GM23338 (cell line): ENCODE measurements at regions not wholly inside any gene's neighbourhood (a gene's known extent, or its start where the extent isn't known, plus 50 kb on each side); places are given as distances from the start of the nearest gene placed in this dataset.

Source experiments
- ATAC-seq: fragments of 200-7000 bp; cut with Tn5 transposase; 3 replicates; pipeline ENCODE4 v1.9.1; 2020
- DNase-seq: peaks from one replicate; pipeline ENCODE4 v3.0.0-alpha.2; 2015; ENCODE audit warnings: low spot score
- H2AFZ ChIP-seq: fragments of 200-600 bp; sonication (generic); 2 replicates; pipeline ENCODE4 v1.8.0; 2016; ENCODE audit warnings: antibody characterized with exemption, mild to moderate bottlenecking, moderate library complexity
- H3F3A ChIP-seq: fragments of 200-600 bp; sonication (generic); replicated peaks from 2 replicates; pipeline ENCODE4 v1.8.0; 2017; ENCODE audit warnings: antibody characterized with exemption, mixed run types, low read depth
- H3K27ac ChIP-seq: fragments of 200-600 bp; sonication (generic); 2 replicates; pipeline ENCODE4 v1.6.1; 2016; ENCODE audit warnings: low read depth
- H3K27me3 ChIP-seq: fragments of 200-600 bp; sonication (generic); 2 replicates; pipeline ENCODE4 v1.8.0; 2016; ENCODE audit warnings: mild to moderate bottlenecking, mixed run types, moderate library complexity; ENCODE audit not compliant: insufficient read depth
- H3K36me3 ChIP-seq: fragments of 200-600 bp; sonication (generic); 2 replicates; pipeline ENCODE4 v1.8.0; 2016; ENCODE audit warnings: mild to moderate bottlenecking; ENCODE audit not compliant: insufficient read depth
- H3K4me1 ChIP-seq: fragments of 200-600 bp; sonication (generic); 2 replicates; pipeline ENCODE4 v1.8.0; 2016; ENCODE audit warnings: mild to moderate bottlenecking, moderate library complexity; ENCODE audit not compliant: insufficient read depth
- H3K4me2 ChIP-seq: fragments of 200-600 bp; sonication (generic); 2 replicates; pipeline ENCODE4 v1.7.1; 2017; ENCODE audit warnings: mixed run types
- H3K4me3 ChIP-seq: fragments of 200-600 bp; sonication (generic); 2 replicates; pipeline ENCODE4 v1.6.1; 2016; ENCODE audit warnings: mixed run types
- H3K79me2 ChIP-seq: fragments of 200-600 bp; sonication (generic); replicated peaks from 2 replicates; pipeline ENCODE4 v1.8.0; 2017; ENCODE audit warnings: mild to moderate bottlenecking; ENCODE audit not compliant: insufficient read depth
- H3K9me2 ChIP-seq: fragments of 200-600 bp; sonication (generic); 2 replicates; pipeline ENCODE4 v1.8.0; 2017; ENCODE audit not compliant: insufficient read depth
- H4K20me1 ChIP-seq: fragments of 200-600 bp; sonication (generic); replicated peaks from 2 replicates; pipeline ENCODE4 v1.8.0; 2017; ENCODE audit warnings: mild to moderate bottlenecking; ENCODE audit not compliant: insufficient read depth
- H3K27ac Mint-ChIP-seq: 2 replicates; pipeline ENCODE4 v1.8.0; 2020; ENCODE audit warnings: inconsistent platforms, mild to moderate bottlenecking, moderate library complexity, mixed read lengths
- H3K27me3 Mint-ChIP-seq: 3 replicates; pipeline ENCODE4 v1.8.0; 2022; ENCODE audit warnings: low read depth, mild to moderate bottlenecking, moderate library complexity, mixed read lengths, inconsistent platforms; ENCODE audit not compliant: insufficient read depth, poor library complexity
- H3K36me3 Mint-ChIP-seq: 3 replicates; pipeline ENCODE4 v1.8.0; 2021; ENCODE audit warnings: low read depth, mild to moderate bottlenecking, inconsistent platforms, moderate library complexity, mixed read lengths
- H3K4me1 Mint-ChIP-seq: 3 replicates; pipeline ENCODE4 v1.8.0; 2020; ENCODE audit warnings: mild to moderate bottlenecking, inconsistent platforms, mixed read lengths
- H3K4me3 Mint-ChIP-seq: 3 replicates; pipeline ENCODE4 v1.8.0; 2021; ENCODE audit warnings: moderate library complexity, mild to moderate bottlenecking, inconsistent platforms, mixed read lengths
- H3K9me3 Mint-ChIP-seq: 3 replicates; pipeline ENCODE4 v1.8.0; 2020; ENCODE audit warnings: moderate library complexity, mild to moderate bottlenecking, inconsistent platforms, mixed read lengths
- CREB1 ChIP-seq: fragments of 250-450 bp; sonication (Bioruptor Pico); IDR thresholded peaks from 2 replicates; pipeline ENCODE4 v1.5.0; 2020; ENCODE audit warnings: low read depth, mild to moderate bottlenecking, moderate library complexity
- ETS1 ChIP-seq: IDR thresholded peaks from 2 replicates; pipeline ENCODE4 v1.6.1; 2016; ENCODE audit warnings: antibody characterized with exemption
- EZH2 ChIP-seq: fragments of 200-600 bp; sonication (generic); IDR thresholded peaks from one replicate; pipeline ENCODE4 v1.8.0; 2017; ENCODE audit warnings: antibody characterized with exemption, mild to moderate bottlenecking, low read depth; ENCODE audit not compliant: unreplicated experiment
- JUNB ChIP-seq: IDR thresholded peaks from one replicate; pipeline ENCODE4 v1.6.1; 2016; ENCODE audit warnings: antibody characterized with exemption; ENCODE audit not compliant: unreplicated experiment
- NANOG ChIP-seq: IDR thresholded peaks from 2 replicates; pipeline ENCODE4 v1.6.1; 2016; ENCODE audit warnings: antibody characterized with exemption, borderline replicate concordance
- STAT1 ChIP-seq: IDR thresholded peaks from one replicate; pipeline ENCODE4 v1.6.1; 2016; ENCODE audit warnings: antibody characterized with exemption; ENCODE audit not compliant: unreplicated experiment
- ZNF114 ChIP-seq: fragments of 250-450 bp; sonication (Bioruptor Pico); IDR thresholded peaks from 2 replicates; pipeline ENCODE4 v1.5.0; 2020; ENCODE audit warnings: mild to moderate bottlenecking, moderate library complexity
- ZNF331 ChIP-seq: fragments of 250-450 bp; sonication (Bioruptor Pico); IDR thresholded peaks from 2 replicates; pipeline ENCODE4 v1.5.0; 2020; ENCODE audit warnings: low read depth, mild to moderate bottlenecking, moderate library complexity
- TF ChIP-seq, protein P1 (sequence below): fragments of 250-450 bp; sonication (Bioruptor Pico); IDR thresholded peaks from 2 replicates; pipeline ENCODE4 v1.5.0; 2020; ENCODE audit warnings: mild to moderate bottlenecking, moderate library complexity
- TF ChIP-seq, protein P2 (sequence below), 2 experiments: fragments of 200-600 bp in 1 of 2; sonication (generic) in 1 of 2; conservative IDR thresholded peaks; 2 replicates each; pipeline versions ENCODE4 v1.5.1 to v1.6.1; 2016 to 2017; ENCODE audit warnings: antibody characterized with exemption in 2 of 2, low read depth in 2 of 2, mild to moderate bottlenecking in 2 of 2, moderate library complexity in 1 of 2
- TF ChIP-seq, protein P3 (sequence below): IDR thresholded peaks from one replicate; pipeline ENCODE4 v1.6.1; 2018; ENCODE audit warnings: antibody characterized with exemption; ENCODE audit not compliant: unreplicated experiment

GRCh38 chr2:240322991-240323390 is 112.5 kb upstream of the GPC1 start:
- H3K4me3 Mint-ChIP-seq, result no peak overlapping the region
- TF ChIP-seq, protein P1, sequence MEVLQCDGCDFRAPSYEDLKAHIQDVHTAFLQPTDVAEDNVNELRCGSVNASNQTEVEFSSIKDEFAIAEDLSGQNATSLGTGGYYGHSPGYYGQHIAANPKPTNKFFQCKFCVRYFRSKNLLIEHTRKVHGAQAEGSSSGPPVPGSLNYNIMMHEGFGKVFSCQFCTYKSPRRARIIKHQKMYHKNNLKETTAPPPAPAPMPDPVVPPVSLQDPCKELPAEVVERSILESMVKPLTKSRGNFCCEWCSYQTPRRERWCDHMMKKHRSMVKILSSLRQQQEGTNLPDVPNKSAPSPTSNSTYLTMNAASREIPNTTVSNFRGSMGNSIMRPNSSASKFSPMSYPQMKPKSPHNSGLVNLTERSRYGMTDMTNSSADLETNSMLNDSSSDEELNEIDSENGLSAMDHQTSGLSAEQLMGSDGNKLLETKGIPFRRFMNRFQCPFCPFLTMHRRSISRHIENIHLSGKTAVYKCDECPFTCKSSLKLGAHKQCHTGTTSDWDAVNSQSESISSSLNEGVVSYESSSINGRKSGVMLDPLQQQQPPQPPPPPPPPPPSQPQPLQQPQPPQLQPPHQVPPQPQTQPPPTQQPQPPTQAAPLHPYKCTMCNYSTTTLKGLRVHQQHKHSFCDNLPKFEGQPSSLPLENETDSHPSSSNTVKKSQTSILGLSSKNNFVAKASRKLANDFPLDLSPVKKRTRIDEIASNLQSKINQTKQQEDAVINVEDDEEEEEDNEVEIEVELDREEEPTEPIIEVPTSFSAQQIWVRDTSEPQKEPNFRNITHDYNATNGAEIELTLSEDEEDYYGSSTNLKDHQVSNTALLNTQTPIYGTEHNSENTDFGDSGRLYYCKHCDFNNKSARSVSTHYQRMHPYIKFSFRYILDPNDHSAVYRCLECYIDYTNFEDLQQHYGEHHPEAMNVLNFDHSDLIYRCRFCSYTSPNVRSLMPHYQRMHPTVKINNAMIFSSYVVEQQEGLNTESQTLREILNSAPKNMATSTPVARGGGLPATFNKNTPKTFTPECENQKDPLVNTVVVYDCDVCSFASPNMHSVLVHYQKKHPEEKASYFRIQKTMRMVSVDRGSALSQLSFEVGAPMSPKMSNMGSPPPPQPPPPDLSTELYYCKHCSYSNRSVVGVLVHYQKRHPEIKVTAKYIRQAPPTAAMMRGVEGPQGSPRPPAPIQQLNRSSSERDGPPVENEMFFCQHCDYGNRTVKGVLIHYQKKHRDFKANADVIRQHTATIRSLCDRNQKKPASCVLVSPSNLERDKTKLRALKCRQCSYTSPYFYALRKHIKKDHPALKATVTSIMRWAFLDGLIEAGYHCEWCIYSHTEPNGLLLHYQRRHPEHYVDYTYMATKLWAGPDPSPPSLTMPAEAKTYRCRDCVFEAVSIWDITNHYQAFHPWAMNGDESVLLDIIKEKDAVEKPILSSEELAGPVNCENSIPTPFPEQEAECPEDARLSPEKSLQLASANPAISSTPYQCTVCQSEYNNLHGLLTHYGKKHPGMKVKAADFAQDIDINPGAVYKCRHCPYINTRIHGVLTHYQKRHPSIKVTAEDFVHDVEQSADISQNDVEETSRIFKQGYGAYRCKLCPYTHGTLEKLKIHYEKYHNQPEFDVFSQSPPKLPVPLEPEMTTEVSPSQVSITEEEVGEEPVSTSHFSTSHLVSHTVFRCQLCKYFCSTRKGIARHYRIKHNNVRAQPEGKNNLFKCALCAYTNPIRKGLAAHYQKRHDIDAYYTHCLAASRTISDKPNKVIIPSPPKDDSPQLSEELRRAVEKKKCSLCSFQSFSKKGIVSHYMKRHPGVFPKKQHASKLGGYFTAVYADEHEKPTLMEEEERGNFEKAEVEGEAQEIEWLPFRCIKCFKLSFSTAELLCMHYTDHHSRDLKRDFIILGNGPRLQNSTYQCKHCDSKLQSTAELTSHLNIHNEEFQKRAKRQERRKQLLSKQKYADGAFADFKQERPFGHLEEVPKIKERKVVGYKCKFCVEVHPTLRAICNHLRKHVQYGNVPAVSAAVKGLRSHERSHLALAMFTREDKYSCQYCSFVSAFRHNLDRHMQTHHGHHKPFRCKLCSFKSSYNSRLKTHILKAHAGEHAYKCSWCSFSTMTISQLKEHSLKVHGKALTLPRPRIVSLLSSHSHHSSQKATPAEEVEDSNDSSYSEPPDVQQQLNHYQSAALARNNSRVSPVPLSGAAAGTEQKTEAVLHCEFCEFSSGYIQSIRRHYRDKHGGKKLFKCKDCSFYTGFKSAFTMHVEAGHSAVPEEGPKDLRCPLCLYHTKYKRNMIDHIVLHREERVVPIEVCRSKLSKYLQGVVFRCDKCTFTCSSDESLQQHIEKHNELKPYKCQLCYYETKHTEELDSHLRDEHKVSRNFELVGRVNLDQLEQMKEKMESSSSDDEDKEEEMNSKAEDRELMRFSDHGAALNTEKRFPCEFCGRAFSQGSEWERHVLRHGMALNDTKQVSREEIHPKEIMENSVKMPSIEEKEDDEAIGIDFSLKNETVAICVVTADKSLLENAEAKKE (CRISPR knock-in tag), result no peak
- TF ChIP-seq ETS1 (no peak), JUNB (no peak), CREB1 (CRISPR knock-in tag) (no peak), ZNF114 (CRISPR knock-in tag) (no peak), NANOG (no peak), EZH2 (no peak), STAT1 (no peak), ZNF331 (CRISPR knock-in tag) (no peak)
- TF ChIP-seq, protein P2, sequence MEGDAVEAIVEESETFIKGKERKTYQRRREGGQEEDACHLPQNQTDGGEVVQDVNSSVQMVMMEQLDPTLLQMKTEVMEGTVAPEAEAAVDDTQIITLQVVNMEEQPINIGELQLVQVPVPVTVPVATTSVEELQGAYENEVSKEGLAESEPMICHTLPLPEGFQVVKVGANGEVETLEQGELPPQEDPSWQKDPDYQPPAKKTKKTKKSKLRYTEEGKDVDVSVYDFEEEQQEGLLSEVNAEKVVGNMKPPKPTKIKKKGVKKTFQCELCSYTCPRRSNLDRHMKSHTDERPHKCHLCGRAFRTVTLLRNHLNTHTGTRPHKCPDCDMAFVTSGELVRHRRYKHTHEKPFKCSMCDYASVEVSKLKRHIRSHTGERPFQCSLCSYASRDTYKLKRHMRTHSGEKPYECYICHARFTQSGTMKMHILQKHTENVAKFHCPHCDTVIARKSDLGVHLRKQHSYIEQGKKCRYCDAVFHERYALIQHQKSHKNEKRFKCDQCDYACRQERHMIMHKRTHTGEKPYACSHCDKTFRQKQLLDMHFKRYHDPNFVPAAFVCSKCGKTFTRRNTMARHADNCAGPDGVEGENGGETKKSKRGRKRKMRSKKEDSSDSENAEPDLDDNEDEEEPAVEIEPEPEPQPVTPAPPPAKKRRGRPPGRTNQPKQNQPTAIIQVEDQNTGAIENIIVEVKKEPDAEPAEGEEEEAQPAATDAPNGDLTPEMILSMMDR (conservative IDR thresholded peaks at IDR 0.05; ENCODE audit: low read depth in 2 of 2), result no peak
- TF ChIP-seq, protein P3, sequence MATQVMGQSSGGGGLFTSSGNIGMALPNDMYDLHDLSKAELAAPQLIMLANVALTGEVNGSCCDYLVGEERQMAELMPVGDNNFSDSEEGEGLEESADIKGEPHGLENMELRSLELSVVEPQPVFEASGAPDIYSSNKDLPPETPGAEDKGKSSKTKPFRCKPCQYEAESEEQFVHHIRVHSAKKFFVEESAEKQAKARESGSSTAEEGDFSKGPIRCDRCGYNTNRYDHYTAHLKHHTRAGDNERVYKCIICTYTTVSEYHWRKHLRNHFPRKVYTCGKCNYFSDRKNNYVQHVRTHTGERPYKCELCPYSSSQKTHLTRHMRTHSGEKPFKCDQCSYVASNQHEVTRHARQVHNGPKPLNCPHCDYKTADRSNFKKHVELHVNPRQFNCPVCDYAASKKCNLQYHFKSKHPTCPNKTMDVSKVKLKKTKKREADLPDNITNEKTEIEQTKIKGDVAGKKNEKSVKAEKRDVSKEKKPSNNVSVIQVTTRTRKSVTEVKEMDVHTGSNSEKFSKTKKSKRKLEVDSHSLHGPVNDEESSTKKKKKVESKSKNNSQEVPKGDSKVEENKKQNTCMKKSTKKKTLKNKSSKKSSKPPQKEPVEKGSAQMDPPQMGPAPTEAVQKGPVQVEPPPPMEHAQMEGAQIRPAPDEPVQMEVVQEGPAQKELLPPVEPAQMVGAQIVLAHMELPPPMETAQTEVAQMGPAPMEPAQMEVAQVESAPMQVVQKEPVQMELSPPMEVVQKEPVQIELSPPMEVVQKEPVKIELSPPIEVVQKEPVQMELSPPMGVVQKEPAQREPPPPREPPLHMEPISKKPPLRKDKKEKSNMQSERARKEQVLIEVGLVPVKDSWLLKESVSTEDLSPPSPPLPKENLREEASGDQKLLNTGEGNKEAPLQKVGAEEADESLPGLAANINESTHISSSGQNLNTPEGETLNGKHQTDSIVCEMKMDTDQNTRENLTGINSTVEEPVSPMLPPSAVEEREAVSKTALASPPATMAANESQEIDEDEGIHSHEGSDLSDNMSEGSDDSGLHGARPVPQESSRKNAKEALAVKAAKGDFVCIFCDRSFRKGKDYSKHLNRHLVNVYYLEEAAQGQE, result no peak
- H3K4me1 Mint-ChIP-seq, result peaks cover 2% of the 10 kb centered on the region
- Histone ChIP-seq H3K4me3 (no peak overlapping the region), H3F3A (no peaks in the 10 kb centered on the region), H3K9me2 (no peaks in the 10 kb centered on the region), H3K79me2 (no peaks in the 10 kb centered on the region), H3K36me3 (no peaks in the 10 kb centered on the region), H2AFZ (no peak overlapping the region), H3K27ac (no peak overlapping the region), H3K4me2 (no peak overlapping the region), H4K20me1 (no peaks in the 10 kb centered on the region), H3K4me1 (no peaks in the 10 kb centered on the region), H3K27me3 (no peaks in the 10 kb centered on the region)
- H3K27me3 Mint-ChIP-seq, result peaks cover 7% of the 10 kb centered on the region
- DNase-seq (no peak), ATAC-seq (no peak; the same call in 2 of the 3 replicates)
- H3K36me3 Mint-ChIP-seq, result no peaks in the 10 kb centered on the region
- no peak overlapping the region for H3K27ac Mint-ChIP-seq
- H3K9me3 Mint-ChIP-seq, result no peaks in the 10 kb centered on the region
